ENCODE measurements at regions not wholly inside any gene's neighbourhood (a gene's known extent, or its start where the extent isn't known, plus 50 kb on each side); places are given as distances from the start of the nearest gene placed in this dataset.

DNA sequence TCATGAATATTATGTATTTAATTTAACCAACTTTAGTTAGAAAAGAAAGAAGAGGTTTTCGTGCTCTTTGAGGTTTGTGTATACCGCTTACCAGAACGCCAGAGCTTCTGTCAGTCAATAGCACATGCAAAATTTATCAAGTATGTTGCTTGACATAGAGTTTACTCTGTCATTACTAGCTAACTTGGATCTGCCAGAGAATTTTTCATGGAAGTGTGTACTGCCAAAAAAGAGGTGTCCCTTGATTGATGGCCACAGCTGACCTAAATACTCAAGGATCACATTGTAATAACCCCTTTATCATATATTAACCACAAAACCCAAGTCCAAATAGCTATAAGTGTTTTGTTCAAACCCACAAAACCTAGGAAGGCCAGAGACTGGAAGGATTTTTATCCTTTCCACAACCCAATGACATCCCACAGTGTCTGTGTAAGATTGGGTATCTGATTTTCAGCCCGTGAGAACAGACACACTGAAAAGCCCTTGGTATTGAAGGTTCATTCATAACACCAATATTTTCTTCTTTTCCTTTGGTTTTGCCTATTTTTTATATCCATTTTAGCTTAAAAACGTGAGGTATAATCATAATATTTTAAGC, 194.0 kb upstream of the EYA4 start:
- no peaks in the 10 kb centered on the region for H3K27me3 ChIP-seq (ENCODE audit: insufficient read depth, poor library complexity, severe bottlenecking)
- no peak overlapping the region for H3K4me3 ChIP-seq (replicated peaks; ENCODE audit: insufficient read depth, low read length)
- H3K27ac ChIP-seq (replicated peaks): no peak overlapping the region
- DNase-seq (ENCODE audit: low read depth in 1 of 2, low spot score in 1 of 2): no peak
- TF ChIP-seq, protein P1, sequence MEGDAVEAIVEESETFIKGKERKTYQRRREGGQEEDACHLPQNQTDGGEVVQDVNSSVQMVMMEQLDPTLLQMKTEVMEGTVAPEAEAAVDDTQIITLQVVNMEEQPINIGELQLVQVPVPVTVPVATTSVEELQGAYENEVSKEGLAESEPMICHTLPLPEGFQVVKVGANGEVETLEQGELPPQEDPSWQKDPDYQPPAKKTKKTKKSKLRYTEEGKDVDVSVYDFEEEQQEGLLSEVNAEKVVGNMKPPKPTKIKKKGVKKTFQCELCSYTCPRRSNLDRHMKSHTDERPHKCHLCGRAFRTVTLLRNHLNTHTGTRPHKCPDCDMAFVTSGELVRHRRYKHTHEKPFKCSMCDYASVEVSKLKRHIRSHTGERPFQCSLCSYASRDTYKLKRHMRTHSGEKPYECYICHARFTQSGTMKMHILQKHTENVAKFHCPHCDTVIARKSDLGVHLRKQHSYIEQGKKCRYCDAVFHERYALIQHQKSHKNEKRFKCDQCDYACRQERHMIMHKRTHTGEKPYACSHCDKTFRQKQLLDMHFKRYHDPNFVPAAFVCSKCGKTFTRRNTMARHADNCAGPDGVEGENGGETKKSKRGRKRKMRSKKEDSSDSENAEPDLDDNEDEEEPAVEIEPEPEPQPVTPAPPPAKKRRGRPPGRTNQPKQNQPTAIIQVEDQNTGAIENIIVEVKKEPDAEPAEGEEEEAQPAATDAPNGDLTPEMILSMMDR (IDR thresholded peaks at IDR 0.05; ENCODE audit: insufficient read depth, low read length): no peak
- TF ChIP-seq, protein P2, sequence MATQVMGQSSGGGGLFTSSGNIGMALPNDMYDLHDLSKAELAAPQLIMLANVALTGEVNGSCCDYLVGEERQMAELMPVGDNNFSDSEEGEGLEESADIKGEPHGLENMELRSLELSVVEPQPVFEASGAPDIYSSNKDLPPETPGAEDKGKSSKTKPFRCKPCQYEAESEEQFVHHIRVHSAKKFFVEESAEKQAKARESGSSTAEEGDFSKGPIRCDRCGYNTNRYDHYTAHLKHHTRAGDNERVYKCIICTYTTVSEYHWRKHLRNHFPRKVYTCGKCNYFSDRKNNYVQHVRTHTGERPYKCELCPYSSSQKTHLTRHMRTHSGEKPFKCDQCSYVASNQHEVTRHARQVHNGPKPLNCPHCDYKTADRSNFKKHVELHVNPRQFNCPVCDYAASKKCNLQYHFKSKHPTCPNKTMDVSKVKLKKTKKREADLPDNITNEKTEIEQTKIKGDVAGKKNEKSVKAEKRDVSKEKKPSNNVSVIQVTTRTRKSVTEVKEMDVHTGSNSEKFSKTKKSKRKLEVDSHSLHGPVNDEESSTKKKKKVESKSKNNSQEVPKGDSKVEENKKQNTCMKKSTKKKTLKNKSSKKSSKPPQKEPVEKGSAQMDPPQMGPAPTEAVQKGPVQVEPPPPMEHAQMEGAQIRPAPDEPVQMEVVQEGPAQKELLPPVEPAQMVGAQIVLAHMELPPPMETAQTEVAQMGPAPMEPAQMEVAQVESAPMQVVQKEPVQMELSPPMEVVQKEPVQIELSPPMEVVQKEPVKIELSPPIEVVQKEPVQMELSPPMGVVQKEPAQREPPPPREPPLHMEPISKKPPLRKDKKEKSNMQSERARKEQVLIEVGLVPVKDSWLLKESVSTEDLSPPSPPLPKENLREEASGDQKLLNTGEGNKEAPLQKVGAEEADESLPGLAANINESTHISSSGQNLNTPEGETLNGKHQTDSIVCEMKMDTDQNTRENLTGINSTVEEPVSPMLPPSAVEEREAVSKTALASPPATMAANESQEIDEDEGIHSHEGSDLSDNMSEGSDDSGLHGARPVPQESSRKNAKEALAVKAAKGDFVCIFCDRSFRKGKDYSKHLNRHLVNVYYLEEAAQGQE (IDR thresholded peaks at IDR 0.05; ENCODE audit: insufficient replicate concordance, low read depth): no peak
- TF ChIP-seq GABPA (IDR thresholded peaks at IDR 0.05; ENCODE audit: low read depth): no peak
- no peak for TF ChIP-seq POLR2AphosphoS5 (IDR thresholded peaks at IDR 0.05; ENCODE audit: low read depth)
- TF ChIP-seq SPI1 (IDR thresholded peaks at IDR 0.05; ENCODE audit: borderline replicate concordance, low read depth): no peak

DNA sequence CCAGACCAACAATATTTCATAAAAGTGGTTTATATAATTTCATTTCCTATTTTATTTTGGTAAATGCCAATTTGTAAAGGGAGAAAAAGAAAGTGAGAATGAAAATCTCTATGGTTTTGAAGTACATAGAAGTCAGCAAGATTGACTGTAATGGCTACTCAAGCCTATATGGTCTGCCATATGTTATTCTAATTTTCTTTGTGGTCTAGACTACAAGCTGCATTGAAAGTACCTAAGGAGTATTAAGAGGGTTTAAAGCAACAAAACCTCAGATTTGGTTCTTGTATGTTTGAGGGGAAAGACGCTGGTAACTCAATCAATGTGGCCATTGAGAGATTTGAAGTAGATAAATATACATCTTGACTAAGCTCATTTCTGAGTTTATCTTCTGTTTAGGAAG, 193.5 kb upstream of the EYA4 start:
- no peak overlapping the region for H3K27ac ChIP-seq (replicated peaks)
- TF ChIP-seq GABPA (IDR thresholded peaks at IDR 0.05; ENCODE audit: low read depth) (no peak), SPI1 (IDR thresholded peaks at IDR 0.05; ENCODE audit: borderline replicate concordance, low read depth) (no peak), POLR2AphosphoS5 (IDR thresholded peaks at IDR 0.05; ENCODE audit: low read depth) (no peak)
- TF ChIP-seq, protein P2 (IDR thresholded peaks at IDR 0.05; ENCODE audit: insufficient replicate concordance, low read depth): no peak
- TF ChIP-seq, protein P1 (IDR thresholded peaks at IDR 0.05; ENCODE audit: insufficient read depth, low read length): no peak
- no peak for DNase-seq (ENCODE audit: low read depth in 1 of 2, low spot score in 1 of 2)
- no peaks in the 10 kb centered on the region for H3K27me3 ChIP-seq (ENCODE audit: insufficient read depth, poor library complexity, severe bottlenecking)
- no peak overlapping the region for H3K4me3 ChIP-seq (replicated peaks; ENCODE audit: insufficient read depth, low read length)

DNA sequence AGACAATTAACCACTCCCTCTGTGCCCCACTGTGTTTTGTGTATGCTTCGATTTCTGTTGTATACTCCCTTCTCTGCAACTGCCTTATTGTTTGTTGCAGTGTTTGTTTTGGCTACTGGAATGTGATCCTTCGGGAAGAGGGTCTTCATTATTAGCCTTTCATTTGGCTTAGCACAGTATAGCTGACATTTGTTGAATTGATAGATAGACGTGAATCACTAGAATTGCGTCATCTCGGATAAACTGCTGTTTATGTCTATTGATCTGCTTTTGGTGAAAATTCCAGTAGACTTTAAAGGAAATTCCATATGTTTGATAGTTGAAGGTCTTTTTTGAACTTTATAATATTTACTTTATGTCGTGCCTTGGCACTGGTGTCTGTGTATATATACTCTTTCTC, 189.9 kb upstream of the EYA4 start:
- no peak for DNase-seq (ENCODE audit: low read depth in 1 of 2, low spot score in 1 of 2)
- Histone ChIP-seq H3K27ac (replicated peaks) (no peak overlapping the region), H3K27me3 (ENCODE audit: insufficient read depth, poor library complexity, severe bottlenecking) (no peaks in the 10 kb centered on the region), H3K4me3 (replicated peaks; ENCODE audit: insufficient read depth, low read length) (no peak overlapping the region)
- TF ChIP-seq SPI1 (IDR thresholded peaks at IDR 0.05; ENCODE audit: borderline replicate concordance, low read depth): no peak
- TF ChIP-seq, protein P1 (IDR thresholded peaks at IDR 0.05; ENCODE audit: insufficient read depth, low read length): no peak

DNA sequence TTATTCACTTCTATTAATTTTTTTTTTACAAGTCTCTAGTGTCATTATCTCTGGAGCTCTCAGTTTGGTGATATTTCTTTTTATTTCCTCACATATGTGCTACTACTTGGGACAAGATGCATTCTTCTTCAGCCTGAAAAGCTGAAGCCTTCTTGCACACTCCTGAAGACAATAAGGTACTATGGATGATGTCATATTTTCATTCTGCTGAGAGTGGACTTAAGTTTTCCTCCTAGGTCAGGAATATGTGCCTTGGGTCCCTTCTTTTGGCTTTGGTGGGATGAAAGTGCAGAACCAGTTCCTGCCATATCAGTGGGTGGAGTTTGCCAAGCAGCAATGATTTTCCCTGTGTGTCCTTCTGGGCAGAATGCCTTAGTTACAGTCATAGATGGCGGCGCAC, 188.7 kb upstream of the EYA4 start:
- H3K27me3 ChIP-seq (ENCODE audit: insufficient read depth, poor library complexity, severe bottlenecking): no peaks in the 10 kb centered on the region
- DNase-seq (ENCODE audit: low read depth in 1 of 2, low spot score in 1 of 2): no peak
- H3K4me3 ChIP-seq (replicated peaks; ENCODE audit: insufficient read depth, low read length): no peak overlapping the region
- no peak overlapping the region for H3K27ac ChIP-seq (replicated peaks)
- TF ChIP-seq SPI1 (IDR thresholded peaks at IDR 0.05; ENCODE audit: borderline replicate concordance, low read depth): no peak
- no peak for TF ChIP-seq GABPA (IDR thresholded peaks at IDR 0.05; ENCODE audit: low read depth)

Measured in HL-60 (cell line).